Prostate gland (tissue), 2 donors: ENCODE measurements at regions not wholly inside any gene's neighbourhood (a gene's known extent, or its start where the extent isn't known, plus 50 kb on each side); places are given as distances from the start of the nearest gene placed in this dataset.

Source experiments
- DNase-seq: peaks from one replicate; pipeline ENCODE4 v3.0.0-alpha.2; 2019; ENCODE audit warnings: low spot score
- H3K27ac ChIP-seq, 2 donors: fragments of 200-600 bp; sonication (generic); 2 replicates each; pipeline ENCODE4 v1.5.1; 2017 to 2019
- H3K27me3 ChIP-seq: fragments of 200-600 bp; sonication (generic); replicated peaks from 2 replicates; pipeline ENCODE4 v1.5.1; 2019; ENCODE audit not compliant: insufficient read depth
- H3K36me3 ChIP-seq, 2 donors: fragments of 200-600 bp; sonication (generic); 1 replicate in 1 of 2; 2 replicates in 1 of 2; pipeline versions ENCODE4 v1.5.1 to v1.8.1; 2017 to 2019
- H3K4me1 ChIP-seq: fragments of 200-600 bp; sonication (generic); replicated peaks from 2 replicates; pipeline ENCODE4 v1.5.1; 2019
- H3K4me3 ChIP-seq, 2 donors: fragments of 200-600 bp; sonication (generic); 2 replicates each; pipeline ENCODE4 v1.5.1; 2017 to 2019
- H3K9me3 ChIP-seq: fragments of 200-600 bp; sonication (generic); 2 replicates; pipeline ENCODE4 v1.5.1; 2017
- CTCF ChIP-seq, 4 experiments: fragments of 200-600 bp in 2 of 4; fragments of 450-650 bp in 2 of 4; sonication (generic) in 2 of 4; IDR thresholded peaks; 1 replicate in 3 of 4; 2 replicates in 1 of 4; pipeline ENCODE4 v1.5.1; 2016 to 2019; ENCODE audit warnings: antibody characterized with exemption in 4 of 4, mild to moderate bottlenecking in 2 of 4, moderate library complexity in 2 of 4
- POLR2A ChIP-seq: fragments of 450-650 bp; IDR thresholded peaks from one replicate; pipeline ENCODE4 v1.6.1; 2016; ENCODE audit warnings: antibody characterized with exemption, mild to moderate bottlenecking
- POLR2AphosphoS5 ChIP-seq: sonication (generic); formaldehyde crosslinking; IDR thresholded peaks from one replicate; pipeline ENCODE4 v1.6.1; 2017; ENCODE audit warnings: antibody characterized with exemption
- WGBS: methylation state at CpG from one replicate; pipeline ENCODE4 v1.1.5; 2018; 5-methylcytosine and 5-hydroxymethylcytosine counted together
- intact Hi-C: fragments of 100-400 bp; cut with DNase I; formaldehyde crosslinking; loops from one replicate; pipeline ENCODE4 v1.14.2; 2022

GRCh38 chr12:115042341-115042740 is 358.4 kb upstream of the TBX3 start:
- Histone ChIP-seq H3K4me3 (no peak overlapping the region), H3K9me3 (no peaks in the 10 kb centered on the region), H3K36me3 (no peaks in the 10 kb centered on the region), H3K27ac (no peak overlapping the region), H3K27me3 (no peaks in the 10 kb centered on the region), H3K4me1 (no peaks in the 10 kb centered on the region)
- TF ChIP-seq CTCF (IDR thresholded peaks at IDR 0.05) (no peak), POLR2AphosphoS5 (no peak), POLR2A (no peak)
- intact Hi-C loops, result no loop called here
- DNase-seq, result no peak

GRCh38 chr12:115037830-115038229 is 353.9 kb upstream of the TBX3 start:
- 56% methylated on average over 2 of the region's 2 CpGs for WGBS
- DNase-seq, result no peak
- intact Hi-C loops, result no loop called here

GRCh38 chr12:115035535-115036107 is 351.6 kb upstream of the TBX3 start:
- Histone ChIP-seq H3K4me1 (no peaks in the 10 kb centered on the region), H3K27me3 (no peaks in the 10 kb centered on the region), H3K4me3 (no peak overlapping the region), H3K27ac (no peak overlapping the region), H3K9me3 (no peaks in the 10 kb centered on the region), H3K36me3 (no peaks in the 10 kb centered on the region)
- intact Hi-C loops, result no loop called here
- no peak for DNase-seq
- no peak for TF ChIP-seq POLR2A
- TF ChIP-seq POLR2AphosphoS5, result no peak
- TF ChIP-seq CTCF (IDR thresholded peaks at IDR 0.05), result no peak
- WGBS, result 58% methylated on average over 2 of the region's 2 CpGs

More at GRCh38 chr12:115037830-115038229, 353.9 kb upstream of the TBX3 start:
- Histone ChIP-seq H3K4me3 (no peak overlapping the region), H3K4me1 (no peaks in the 10 kb centered on the region), H3K27ac (no peak overlapping the region), H3K27me3 (no peaks in the 10 kb centered on the region), H3K36me3 (no peaks in the 10 kb centered on the region), H3K9me3 (no peaks in the 10 kb centered on the region)
- TF ChIP-seq CTCF (IDR thresholded peaks at IDR 0.05) (no peak), POLR2A (no peak), POLR2AphosphoS5 (no peak)

- 91% methylated on average over 3 of the region's 3 CpGs for WGBS
- intact Hi-C loops, result no loop called here
- DNase-seq, result no peak
- H3K27ac ChIP-seq, result no peak overlapping the region
- TF ChIP-seq CTCF (IDR thresholded peaks at IDR 0.05) (no peak), POLR2AphosphoS5 (no peak), POLR2A (no peak)
- no peaks in the 10 kb centered on the region for H3K27me3 ChIP-seq
- no peaks in the 10 kb centered on the region for H3K4me1 ChIP-seq
- no peaks in the 10 kb centered on the region for H3K36me3 ChIP-seq
- no peak overlapping the region for H3K4me3 ChIP-seq
- no peaks in the 10 kb centered on the region for H3K9me3 ChIP-seq
Observed at GRCh38 chr12:115032521-115032920, 348.5 kb upstream of the TBX3 start.

- Histone ChIP-seq H3K4me3 (no peak overlapping the region), H3K9me3 (no peaks in the 10 kb centered on the region), H3K36me3 (no peaks in the 10 kb centered on the region), H3K27ac (no peak overlapping the region), H3K4me1 (no peaks in the 10 kb centered on the region), H3K27me3 (no peaks in the 10 kb centered on the region)
- TF ChIP-seq POLR2AphosphoS5 (no peak), CTCF (IDR thresholded peaks at IDR 0.05) (no peak), POLR2A (no peak)
- 93% methylated on average over 3 of the region's 3 CpGs for WGBS
- intact Hi-C loops, result no loop called here
- DNase-seq, result no peak
Observed at GRCh38 chr12:115030017-115030416, 346.0 kb upstream of the TBX3 start.
